Left lung (tissue), 4 donors: ENCODE measurements at regions not wholly inside any gene's neighbourhood (a gene's known extent, or its start where the extent isn't known, plus 50 kb on each side); places are given as distances from the start of the nearest gene placed in this dataset.

ENCODE experiments used
- ATAC-seq: fragments of 200-7000 bp; cut with Tn5 transposase; one replicate; pipeline ENCODE4 v1.9.1; 2020; ENCODE audit warnings: moderate library complexity
- DNase-seq, 4 donors: peaks; one replicate each; pipeline ENCODE4 v3.0.0-alpha.2; 2013 to 2020
- H3K27ac ChIP-seq, 2 donors: fragments of 200-600 bp; sonication (generic) in 1 of 2; one replicate each; pipeline versions ENCODE4 v1.5.0 to v1.8.0; 2020 to 2021
- H3K27me3 ChIP-seq, 2 donors: fragments of 200-600 bp; sonication (generic) in 1 of 2; one replicate each; pipeline versions ENCODE4 v1.5.0 to v1.8.0; 2020 to 2021
- H3K36me3 ChIP-seq, 2 donors: fragments of 200-600 bp; sonication (generic) in 1 of 2; one replicate each; pipeline versions ENCODE4 v1.5.0 to v1.8.0; 2020 to 2021
- H3K4me1 ChIP-seq, 2 donors: fragments of 200-600 bp; one replicate each; pipeline ENCODE4 v1.8.0; 2021
- H3K4me3 ChIP-seq, 2 donors: fragments of 200-600 bp; sonication (generic) in 1 of 2; one replicate each; pipeline versions ENCODE4 v1.5.0 to v1.8.0; 2020 to 2021; ENCODE audit warnings: mild to moderate bottlenecking in 1 of 2
- H3K9me3 ChIP-seq, 2 donors: fragments of 200-600 bp; sonication (generic) in 1 of 2; one replicate each; pipeline versions ENCODE4 v1.5.0 to v1.8.0; 2020 to 2021
- intact Hi-C, 2 donors: fragments of 100-400 bp; cut with DNase I; formaldehyde crosslinking; loops; one replicate each; pipeline versions ENCODE4 v1.11.2 to v1.14.2; 2022
- TF ChIP-seq, protein P1 (sequence below), 2 donors: fragments of 200-600 bp; sonication (generic) in 1 of 2; IDR thresholded peaks; one replicate each; pipeline versions ENCODE4 v1.5.0 to v1.8.0; 2021; ENCODE audit warnings: antibody characterized with exemption in 2 of 2
- donor health status: DM: no; HTN: yes; CAD: no.
- donor health status: DM: no; HTN: no; CAD: no.

DNA sequence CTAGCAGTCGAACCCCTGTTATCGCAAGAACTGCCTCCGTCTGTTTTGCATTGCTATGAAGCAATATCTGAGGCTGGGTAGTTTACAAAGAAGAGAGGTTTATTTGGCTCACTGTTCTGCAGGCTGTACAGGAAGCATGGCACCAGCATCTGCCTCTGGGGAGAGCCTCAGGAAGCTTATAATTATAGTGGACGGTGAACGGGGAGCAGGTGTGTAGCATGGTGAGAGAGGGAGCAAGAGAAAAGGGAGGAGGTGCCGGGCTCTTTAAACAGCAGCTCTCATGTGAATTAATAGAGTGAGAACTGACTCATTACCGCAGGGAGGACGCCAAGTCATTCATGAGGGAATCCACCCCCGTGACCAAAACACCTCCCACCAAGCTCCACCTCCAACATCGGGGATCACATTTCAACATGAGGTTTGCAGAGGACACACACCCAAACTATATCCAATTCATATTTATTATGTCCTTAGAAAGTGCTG lies 172.6 kb upstream of the KCNG1 start:
- H3K9me3 ChIP-seq, result no peaks in the 10 kb centered on the region
- DNase-seq (no peak), ATAC-seq (no peak)
- H3K27me3 ChIP-seq, result peaks cover 0 to 14% of the 10 kb centered on the region in 2 donors
- H3K27ac ChIP-seq, result no peak overlapping the region
- H3K4me1 ChIP-seq, result no peaks in the 10 kb centered on the region
- intact Hi-C loops, result no loop called here
- H3K36me3 ChIP-seq, result no peaks in the 10 kb centered on the region
- no peak overlapping the region for H3K4me3 ChIP-seq
- TF ChIP-seq, protein P1, sequence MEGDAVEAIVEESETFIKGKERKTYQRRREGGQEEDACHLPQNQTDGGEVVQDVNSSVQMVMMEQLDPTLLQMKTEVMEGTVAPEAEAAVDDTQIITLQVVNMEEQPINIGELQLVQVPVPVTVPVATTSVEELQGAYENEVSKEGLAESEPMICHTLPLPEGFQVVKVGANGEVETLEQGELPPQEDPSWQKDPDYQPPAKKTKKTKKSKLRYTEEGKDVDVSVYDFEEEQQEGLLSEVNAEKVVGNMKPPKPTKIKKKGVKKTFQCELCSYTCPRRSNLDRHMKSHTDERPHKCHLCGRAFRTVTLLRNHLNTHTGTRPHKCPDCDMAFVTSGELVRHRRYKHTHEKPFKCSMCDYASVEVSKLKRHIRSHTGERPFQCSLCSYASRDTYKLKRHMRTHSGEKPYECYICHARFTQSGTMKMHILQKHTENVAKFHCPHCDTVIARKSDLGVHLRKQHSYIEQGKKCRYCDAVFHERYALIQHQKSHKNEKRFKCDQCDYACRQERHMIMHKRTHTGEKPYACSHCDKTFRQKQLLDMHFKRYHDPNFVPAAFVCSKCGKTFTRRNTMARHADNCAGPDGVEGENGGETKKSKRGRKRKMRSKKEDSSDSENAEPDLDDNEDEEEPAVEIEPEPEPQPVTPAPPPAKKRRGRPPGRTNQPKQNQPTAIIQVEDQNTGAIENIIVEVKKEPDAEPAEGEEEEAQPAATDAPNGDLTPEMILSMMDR (IDR thresholded peaks at IDR 0.05), result no peak

DNA sequence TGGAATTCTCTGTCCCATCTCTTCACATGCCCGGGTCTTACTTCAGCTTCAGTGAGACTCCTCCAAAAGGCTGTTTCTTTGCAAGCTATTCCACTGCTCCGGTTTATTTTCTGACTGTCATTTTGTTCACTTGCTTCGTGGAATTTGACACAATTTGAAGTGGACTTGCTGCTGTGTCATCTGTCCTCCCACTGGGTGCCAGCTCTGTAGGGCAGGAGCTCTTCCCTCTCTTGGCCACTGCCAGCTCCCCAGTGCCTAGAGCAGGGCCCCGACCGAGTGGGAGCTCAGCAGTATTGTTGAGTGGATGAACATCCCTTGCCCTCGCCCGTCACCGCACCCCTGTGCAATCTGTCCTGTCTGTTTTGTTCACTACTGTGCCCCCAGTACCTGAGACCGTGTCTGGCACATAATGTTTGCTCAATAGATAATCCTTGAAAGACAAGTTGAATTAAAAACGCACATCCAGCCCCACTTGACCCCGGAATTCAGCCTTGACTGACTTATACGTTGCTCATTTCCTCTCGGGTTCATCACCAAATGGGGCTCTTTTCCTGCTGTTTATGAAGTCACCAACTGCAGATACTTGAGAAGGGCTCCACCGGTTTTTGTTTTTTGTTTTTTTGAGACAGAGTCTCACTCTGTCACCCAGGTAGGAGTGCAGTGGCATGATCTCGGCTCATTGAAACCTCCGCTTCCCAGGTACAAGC lies 170.3 kb upstream of the KCNG1 start:
- no peak for DNase-seq
- TF ChIP-seq, protein P1 (IDR thresholded peaks at IDR 0.05), result no peak
- H3K27me3 ChIP-seq, result peaks cover 0 to 9% of the 10 kb centered on the region in 2 donors
- no peaks in the 10 kb centered on the region for H3K36me3 ChIP-seq
- H3K4me1 ChIP-seq, result no peaks in the 10 kb centered on the region
- H3K9me3 ChIP-seq, result no peaks in the 10 kb centered on the region
- no peak overlapping the region for H3K27ac ChIP-seq
- intact Hi-C loops, result no loop called here
- no peak for ATAC-seq
- no peak overlapping the region for H3K4me3 ChIP-seq

DNA sequence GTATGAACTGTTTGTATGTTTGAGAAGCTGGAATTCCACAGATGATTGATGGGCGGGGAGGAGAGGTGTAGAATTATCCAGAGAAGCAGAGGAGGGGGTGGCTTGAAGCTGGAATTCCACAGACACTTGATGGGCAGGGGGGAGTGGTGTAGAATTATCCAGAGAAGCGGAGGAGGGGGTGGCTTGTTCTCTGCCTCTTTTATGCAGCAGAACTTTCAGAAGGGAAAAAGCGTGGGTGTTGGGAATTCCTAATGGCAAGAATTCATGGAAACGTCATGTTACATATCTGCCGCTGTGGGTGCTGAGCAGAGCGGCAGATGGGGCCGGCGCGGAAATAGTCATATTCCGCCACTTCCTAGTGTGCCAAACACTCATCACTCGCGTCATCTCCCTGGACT lies 167.9 kb upstream of the KCNG1 start:
- Histone ChIP-seq H3K4me3 (no peak overlapping the region), H3K27ac (no peak overlapping the region), H3K4me1 (no peaks in the 10 kb centered on the region), H3K9me3 (no peaks in the 10 kb centered on the region), H3K36me3 (no peaks in the 10 kb centered on the region), H3K27me3 (peaks cover 0 to 12% of the 10 kb centered on the region in 2 donors)
- intact Hi-C loops, result no loop called here
- ATAC-seq (no peak), DNase-seq (no peak)
- TF ChIP-seq, protein P1 (IDR thresholded peaks at IDR 0.05), result no peak

DNA sequence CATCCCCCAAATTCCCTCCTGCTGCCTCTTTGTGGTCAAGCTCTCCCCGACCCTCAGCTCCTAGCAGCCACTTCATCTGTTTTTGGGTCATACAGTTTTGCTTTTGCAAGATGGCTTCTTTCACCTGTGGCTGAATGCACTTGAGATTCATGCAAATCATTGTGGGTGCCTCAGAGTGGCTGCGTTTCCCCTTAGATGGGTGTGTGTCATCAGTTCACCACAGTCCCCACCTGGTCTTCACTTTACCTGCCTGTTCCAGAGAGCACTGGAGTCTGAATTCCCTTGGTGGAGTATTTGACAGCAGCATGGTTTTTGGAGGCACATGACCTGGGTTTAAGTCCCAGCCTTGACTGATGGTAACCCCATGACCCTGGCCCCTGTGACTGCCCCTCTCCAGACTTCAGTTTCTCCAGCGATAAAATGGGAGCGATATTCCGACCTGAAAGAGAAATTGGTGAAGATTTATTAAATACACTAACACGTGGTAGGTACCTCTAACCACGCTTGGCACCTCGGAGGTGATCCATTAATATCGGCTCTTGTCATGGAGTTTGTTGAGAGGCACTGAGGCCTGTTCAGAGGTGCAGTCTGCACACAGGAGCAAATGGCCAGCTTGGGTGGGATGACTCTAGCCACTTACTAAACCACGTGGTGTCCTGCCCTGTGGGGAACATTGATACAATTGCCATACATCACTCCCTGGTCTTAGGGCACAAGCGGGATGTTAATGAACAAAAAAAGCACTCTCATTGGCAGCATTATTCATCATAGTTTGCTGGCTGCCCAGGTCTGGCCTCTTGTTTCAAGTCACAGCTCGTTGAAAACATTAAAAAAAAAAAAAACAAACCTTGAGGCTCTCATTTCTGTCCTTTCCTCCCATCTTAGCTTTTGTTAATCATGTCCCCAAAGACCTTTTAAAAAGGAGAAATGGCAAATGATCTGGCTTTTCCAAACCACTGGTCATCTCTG lies 167.2 kb upstream of the KCNG1 start:
- TF ChIP-seq, protein P1 (IDR thresholded peaks at IDR 0.05), result no peak
- H3K4me3 ChIP-seq, result no peak overlapping the region
- H3K27ac ChIP-seq, result no peak overlapping the region
- intact Hi-C loops, result no loop called here
- peaks cover 0 to 12% of the 10 kb centered on the region in 2 donors for H3K27me3 ChIP-seq
- H3K4me1 ChIP-seq, result no peaks in the 10 kb centered on the region
- DNase-seq, result no peak
- no peaks in the 10 kb centered on the region for H3K9me3 ChIP-seq
- no peak for ATAC-seq
- no peaks in the 10 kb centered on the region for H3K36me3 ChIP-seq

DNA sequence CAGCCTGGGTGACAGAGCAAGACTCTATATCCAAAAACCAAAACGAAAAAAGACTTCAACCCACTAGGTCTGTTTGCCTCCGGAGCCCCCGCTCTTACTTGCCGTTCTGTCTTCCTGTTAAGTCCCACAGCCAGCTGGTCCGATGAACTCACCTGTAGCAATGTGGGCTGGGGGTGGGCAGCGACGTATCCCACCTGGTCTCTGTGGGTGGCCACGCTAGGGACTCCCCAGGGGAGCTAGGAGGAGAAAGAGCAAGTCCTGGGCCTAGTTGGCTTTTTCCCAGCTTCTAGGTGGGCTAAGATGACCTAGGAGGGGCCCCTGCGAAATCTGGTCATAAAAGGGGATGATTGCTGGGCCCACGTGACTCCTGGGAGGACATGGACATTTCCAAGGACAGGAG lies 166.0 kb upstream of the KCNG1 start:
- no peak for ATAC-seq
- no peaks in the 10 kb centered on the region for H3K4me1 ChIP-seq
- TF ChIP-seq, protein P1 (IDR thresholded peaks at IDR 0.05), result no peak
- H3K9me3 ChIP-seq, result no peaks in the 10 kb centered on the region
- no peak overlapping the region for H3K27ac ChIP-seq
- no peak overlapping the region for H3K4me3 ChIP-seq
- H3K36me3 ChIP-seq, result no peaks in the 10 kb centered on the region
- peaks cover 0 to 23% of the 10 kb centered on the region in 2 donors for H3K27me3 ChIP-seq
- no peak for DNase-seq
- intact Hi-C loops, result no loop called here
